ENCODE measurements at regions not wholly inside any gene's neighbourhood (a gene's known extent, or its start where the extent isn't known, plus 50 kb on each side); places are given as distances from the start of the nearest gene placed in this dataset.

- no peak for TF ChIP-seq CTCF (IDR thresholded peaks at IDR 0.05)
- TF ChIP-seq IRF3 (IDR thresholded peaks at IDR 0.05; ENCODE audit: low read depth, low read length): no peak
- TF ChIP-seq TAF1 (IDR thresholded peaks at IDR 0.05; ENCODE audit: borderline replicate concordance, low read depth, low read length): no peak
- no peak for TF ChIP-seq REST (IDR thresholded peaks at IDR 0.05; ENCODE audit: low read depth, low read length)
- TF ChIP-seq POLR2AphosphoS5 (IDR thresholded peaks at IDR 0.05; ENCODE audit: low read depth, low read length): no peak
- no peak for TF ChIP-seq GABPA (IDR thresholded peaks at IDR 0.05; ENCODE audit: low read depth)
- no peak for TF ChIP-seq EP300 (IDR thresholded peaks at IDR 0.05; ENCODE audit: borderline replicate concordance in 1 of 2, low read depth in 1 of 2, low read length in 1 of 2)
- TF ChIP-seq ZBTB33 (IDR thresholded peaks at IDR 0.05; ENCODE audit: borderline replicate concordance, low read depth): no peak
Measured at GRCh38 chr7:31408140-31408729, 67.7 kb upstream of the NEUROD6 start.

Measured in SK-N-SH (cell line).